Upper lobe of right lung (tissue), 1 donor: ENCODE measurements at regions not wholly inside any gene's neighbourhood (a gene's known extent, or its start where the extent isn't known, plus 50 kb on each side); places are given as distances from the start of the nearest gene placed in this dataset.

ENCODE experiments used
- ATAC-seq: fragments of 200-7000 bp; cut with Tn5 transposase; one replicate; pipeline ENCODE4 v1.9.1; 2020; ENCODE audit warnings: mild to moderate bottlenecking, moderate library complexity
- DNase-seq: peaks from one replicate; pipeline ENCODE4 v3.0.0-alpha.2; 2020
- H3K27ac ChIP-seq: fragments of 200-600 bp; one replicate; pipeline ENCODE4 v1.8.0; 2022
- H3K27me3 ChIP-seq: fragments of 200-600 bp; one replicate; pipeline ENCODE4 v1.8.0; 2022; ENCODE audit warnings: mild to moderate bottlenecking
- H3K36me3 ChIP-seq: fragments of 200-600 bp; one replicate; pipeline ENCODE4 v1.8.0; 2022
- H3K4me1 ChIP-seq: fragments of 200-600 bp; one replicate; pipeline ENCODE4 v1.8.0; 2022
- H3K4me3 ChIP-seq: fragments of 200-600 bp; one replicate; pipeline ENCODE4 v1.8.0; 2022; ENCODE audit warnings: mild to moderate bottlenecking
- H3K9me3 ChIP-seq: fragments of 200-600 bp; one replicate; pipeline ENCODE4 v1.8.0; 2022
- CTCF ChIP-seq: fragments of 200-600 bp; IDR thresholded peaks from one replicate; pipeline ENCODE4 v1.8.0; 2022; ENCODE audit warnings: antibody characterized with exemption
- intact Hi-C: fragments of 100-400 bp; cut with DNase I; formaldehyde crosslinking; loops from one replicate; pipeline ENCODE4 v1.11.0; 2022
- donor health status: DM: no; HTN: yes; CAD: no; lungs with severe emphysema.

GRCh38 chr4:108327642-108328382 is 159.1 kb upstream of the LEF1 start:
- intact Hi-C loops = no loop called here
- ATAC-seq = no peak
- no peak for TF ChIP-seq CTCF
- H3K27me3 ChIP-seq = no peaks in the 10 kb centered on the region
- no peak overlapping the region for H3K4me3 ChIP-seq
- H3K27ac ChIP-seq = no peak overlapping the region
- no peaks in the 10 kb centered on the region for H3K9me3 ChIP-seq
- no peak for DNase-seq
- no peaks in the 10 kb centered on the region for H3K4me1 ChIP-seq
- no peaks in the 10 kb centered on the region for H3K36me3 ChIP-seq

- intact Hi-C loops = no loop called here
- TF ChIP-seq CTCF = no peak
Observed at GRCh38 chr4:108325561-108325960, 156.8 kb upstream of the LEF1 start.

GRCh38 chr4:108324450-108324849 is 155.7 kb upstream of the LEF1 start:
- H3K27me3 ChIP-seq = no peaks in the 10 kb centered on the region
- DNase-seq = no peak
- H3K9me3 ChIP-seq = no peaks in the 10 kb centered on the region
- no peak for ATAC-seq
- intact Hi-C loops = no loop called here
- no peaks in the 10 kb centered on the region for H3K4me1 ChIP-seq
- H3K4me3 ChIP-seq = no peak overlapping the region
- TF ChIP-seq CTCF = no peak
- H3K36me3 ChIP-seq = no peaks in the 10 kb centered on the region
- no peak overlapping the region for H3K27ac ChIP-seq

More at GRCh38 chr4:108325561-108325960, 156.8 kb upstream of the LEF1 start:
- DNase-seq = no peak
- ATAC-seq = no peak
- Histone ChIP-seq H3K27ac (no peak overlapping the region), H3K9me3 (no peaks in the 10 kb centered on the region), H3K27me3 (no peaks in the 10 kb centered on the region), H3K4me3 (no peak overlapping the region), H3K4me1 (no peaks in the 10 kb centered on the region), H3K36me3 (no peaks in the 10 kb centered on the region)

DNA sequence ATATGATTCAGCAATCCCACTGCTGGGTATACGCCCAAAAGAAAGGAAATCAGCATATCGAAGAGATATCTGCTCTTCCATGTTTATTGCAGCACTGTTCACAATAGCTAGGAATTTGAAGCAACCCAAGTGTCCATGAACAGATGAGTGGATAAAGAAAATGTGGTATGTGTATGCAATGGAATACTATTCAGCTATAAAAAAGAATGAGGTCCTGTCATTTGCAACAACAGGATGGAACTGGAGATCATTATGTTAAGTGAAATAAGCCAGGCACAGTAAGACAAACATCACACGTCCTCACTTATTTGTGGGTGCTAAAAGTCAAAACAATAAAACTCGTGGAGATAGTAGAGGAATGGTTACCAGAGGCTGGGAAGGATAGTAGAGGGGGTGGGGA is 153.8 kb upstream of the LEF1 start:
- Histone ChIP-seq H3K4me1 (no peaks in the 10 kb centered on the region), H3K9me3 (no peaks in the 10 kb centered on the region), H3K27ac (no peak overlapping the region), H3K36me3 (no peaks in the 10 kb centered on the region), H3K4me3 (no peak overlapping the region), H3K27me3 (no peaks in the 10 kb centered on the region)
- intact Hi-C loops = no loop called here
- ATAC-seq = no peak
- DNase-seq = no peak
- no peak for TF ChIP-seq CTCF

- DNase-seq = no peak
- Histone ChIP-seq H3K9me3 (no peaks in the 10 kb centered on the region), H3K4me3 (no peak overlapping the region), H3K36me3 (no peaks in the 10 kb centered on the region), H3K27me3 (no peaks in the 10 kb centered on the region), H3K4me1 (no peaks in the 10 kb centered on the region), H3K27ac (no peak overlapping the region)
- no peak for TF ChIP-seq CTCF
- intact Hi-C loops = no loop called here
- no peak for ATAC-seq
Observed at GRCh38 chr4:108320061-108320460, 151.3 kb upstream of the LEF1 start.

DNA sequence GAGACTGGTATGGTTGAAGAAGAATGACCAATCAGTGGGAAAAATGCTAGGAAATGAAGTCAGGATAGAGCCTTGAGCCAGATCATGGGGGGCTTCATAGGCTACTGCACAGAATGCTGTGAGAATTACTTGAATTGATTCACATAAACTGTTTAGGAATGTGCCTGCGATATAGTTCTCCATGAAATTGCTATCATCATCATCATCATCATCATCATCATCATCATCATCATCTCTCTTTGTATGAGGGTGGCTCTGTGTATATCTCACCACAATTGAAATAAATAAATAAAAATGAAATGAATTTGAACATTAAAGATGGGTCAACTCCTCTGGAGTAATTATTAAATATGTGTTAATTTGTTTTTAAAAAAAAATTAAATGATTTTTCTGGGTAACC is 148.6 kb upstream of the LEF1 start:
- Histone ChIP-seq H3K36me3 (no peaks in the 10 kb centered on the region), H3K9me3 (no peaks in the 10 kb centered on the region), H3K27ac (no peak overlapping the region), H3K4me1 (no peaks in the 10 kb centered on the region), H3K27me3 (no peaks in the 10 kb centered on the region), H3K4me3 (no peak overlapping the region)
- TF ChIP-seq CTCF = no peak
- no peak for DNase-seq
- ATAC-seq = no peak
- intact Hi-C loops = no loop called here
